A549 (cell line): ENCODE measurements at regions not wholly inside any gene's neighbourhood (a gene's known extent, or its start where the extent isn't known, plus 50 kb on each side); places are given as distances from the start of the nearest gene placed in this dataset.

ENCODE experiments used
- ATAC-seq, 2 experiments: fragments of 200-7000 bp in 1 of 2; fragments of >200 bp in 1 of 2; cut with Nextera tagmentation in 1 of 2; cut with Tn5 transposase in 1 of 2; 3 replicates each; pipeline versions ENCODE4 v1.8.0 to v1.9.1; 2018 to 2020; ENCODE audit warnings: mild to moderate bottlenecking in 1 of 2, moderate library complexity in 1 of 2
- CTCF ChIA-PET: fragments of 300-600 bp; sonication (Branson Sonifier 250); formaldehyde crosslinking; extraction: SDS; loops from one replicate; lab custom pipeline; 2021; ENCODE audit warnings: antibody characterized with exemption, inconsistent platforms; lab: Yijun Ruan, JAX
- POLR2A ChIA-PET: fragments of 350-600 bp; formaldehyde crosslinking; extraction: SDS; loops from one replicate; lab custom pipeline; 2021; ENCODE audit warnings: antibody characterized with exemption, inconsistent platforms; lab: Yijun Ruan, JAX
- DNase-seq, 2 experiments: peaks; one replicate each; pipeline versions ENCODE4 v3.0.0 to v3.0.0-alpha.2; 2011 to 2016; ENCODE audit warnings: low read depth in 1 of 2, low spot score in 1 of 2
- FAIRE-seq: peaks from 2 replicates; lab custom pipeline; 2011; peaks lifted over from hg19 to GRCh38; lab: Jason Lieb, UNC
- H3K27ac ChIP-seq, 2 experiments: fragments of >200 bp; sonication (Bioruptor Twin); formaldehyde crosslinking; 3 replicates each; pipeline ENCODE4 v1.5.1; 2016 to 2017
- H3K4me1 ChIP-seq: fragments of >200 bp; sonication (Bioruptor Twin); formaldehyde crosslinking; 3 replicates; pipeline ENCODE4 v1.6.1; 2016
- H3K4me2 ChIP-seq: fragments of >200 bp; sonication (Bioruptor Twin); formaldehyde crosslinking; 3 replicates; pipeline ENCODE4 v1.6.1; 2016
- H3K4me3 ChIP-seq: fragments of >200 bp; sonication (Bioruptor Twin); formaldehyde crosslinking; 3 replicates; pipeline ENCODE4 v1.5.1; 2016
- H3K9me3 ChIP-seq: fragments of >200 bp; sonication (Bioruptor Twin); formaldehyde crosslinking; 3 replicates; pipeline ENCODE4 v1.6.1; 2016
- ATOH8 ChIP-seq: fragments of 250-450 bp; sonication (Bioruptor Pico); IDR thresholded peaks from 2 replicates; pipeline ENCODE4 v1.5.0; 2020; ENCODE audit warnings: low read depth, mild to moderate bottlenecking, moderate library complexity
- BCL3 ChIP-seq: fragments of >200 bp; sonication (Bioruptor Twin); formaldehyde crosslinking; IDR thresholded peaks from 3 replicates; pipeline ENCODE4 v1.6.1; 2016
- CBX8 ChIP-seq: fragments of 200-600 bp; sonication (generic); IDR thresholded peaks from 2 replicates; pipeline ENCODE4 v1.6.1; 2016
- CHD2 ChIP-seq: fragments of 150-350 bp; IDR thresholded peaks from 2 replicates; pipeline ENCODE4 v1.6.1; 2014; ENCODE audit warnings: low read length; ENCODE audit not compliant: partially characterized antibody
- CHD4 ChIP-seq: fragments of 200-600 bp; sonication (generic); IDR thresholded peaks from 2 replicates; pipeline ENCODE4 v1.6.1; 2016; ENCODE audit warnings: antibody characterized with exemption, mild to moderate bottlenecking, borderline replicate concordance
- EP300 ChIP-seq, 2 experiments: fragments of >200 bp; sonication (Bioruptor Twin); formaldehyde crosslinking; IDR thresholded peaks; 2 replicates in 1 of 2; 3 replicates in 1 of 2; pipeline ENCODE4 v1.6.1; 2016 to 2017
- HDAC2 ChIP-seq: fragments of 200-600 bp; sonication (generic); IDR thresholded peaks from 2 replicates; pipeline ENCODE4 v1.6.1; 2016
- HOXB13 ChIP-seq: fragments of 250-450 bp; sonication (Bioruptor Pico); IDR thresholded peaks from 2 replicates; pipeline ENCODE4 v1.5.0; 2020; ENCODE audit warnings: low read depth, mild to moderate bottlenecking, moderate library complexity
- HOXB5 ChIP-seq: fragments of 250-450 bp; sonication (Bioruptor Pico); IDR thresholded peaks from 2 replicates; pipeline ENCODE4 v1.5.0; 2020; ENCODE audit warnings: mild to moderate bottlenecking, moderate library complexity
- KDM5A ChIP-seq: fragments of 200-600 bp; sonication (generic); IDR thresholded peaks from 2 replicates; pipeline ENCODE4 v1.6.1; 2016; ENCODE audit warnings: antibody characterized with exemption, mild to moderate bottlenecking
- MAX ChIP-seq: IDR thresholded peaks from 2 replicates; pipeline ENCODE4 v1.6.1; 2012
- MAZ ChIP-seq: fragments of 150-350 bp; IDR thresholded peaks from 2 replicates; pipeline ENCODE4 v1.6.1; 2014; ENCODE audit warnings: antibody characterized with exemption, low read depth, low read length, borderline replicate concordance
- NFE2L2 ChIP-seq: fragments of 150-350 bp; conservative IDR thresholded peaks from 2 replicates; pipeline ENCODE4 v1.6.1; 2014; ENCODE audit warnings: low read length
- NPAS2 ChIP-seq: fragments of 250-450 bp; sonication (Bioruptor Pico); IDR thresholded peaks from 2 replicates; pipeline ENCODE4 v1.8.0; 2022; ENCODE audit warnings: mild to moderate bottlenecking, moderate library complexity, borderline replicate concordance
- NR3C1 ChIP-seq: fragments of >200 bp; sonication (Bioruptor Twin); formaldehyde crosslinking; IDR thresholded peaks from 3 replicates; pipeline ENCODE4 v1.6.1; 2017
- POLR2AphosphoS2 ChIP-seq: conservative IDR thresholded peaks from 2 replicates; pipeline ENCODE4 v1.6.1; 2012; ENCODE audit warnings: low read length, improper control_type of control experiment, inconsistent platforms
- RARB ChIP-seq: fragments of 250-450 bp; sonication (Bioruptor Pico); IDR thresholded peaks from 2 replicates; pipeline ENCODE4 v1.8.0; 2021; ENCODE audit warnings: mild to moderate bottlenecking, moderate library complexity
- RCOR1 ChIP-seq: fragments of 150-350 bp; IDR thresholded peaks from 2 replicates; pipeline ENCODE4 v1.6.1; 2014; ENCODE audit warnings: antibody characterized with exemption, low read length, low read depth
- RFX5 ChIP-seq: fragments of 450-650 bp; IDR thresholded peaks from 2 replicates; pipeline ENCODE4 v1.7.1; 2014; ENCODE audit warnings: antibody characterized with exemption, mild to moderate bottlenecking, moderate library complexity
- TFCP2L1 ChIP-seq: fragments of 250-450 bp; sonication (Bioruptor Pico); IDR thresholded peaks from 2 replicates; pipeline ENCODE4 v1.5.0; 2021; ENCODE audit warnings: mild to moderate bottlenecking
- TP53 ChIP-seq: fragments of 250-450 bp; sonication (Bioruptor Pico); IDR thresholded peaks from 2 replicates; pipeline ENCODE4 v1.5.0; 2021; ENCODE audit warnings: mild to moderate bottlenecking, moderate library complexity
- ZC3H11A ChIP-seq: fragments of 450-650 bp; IDR thresholded peaks from 2 replicates; pipeline ENCODE4 v1.6.1; 2014; ENCODE audit warnings: antibody characterized with exemption, mild to moderate bottlenecking
- WGBS: methylation state at CpG from one replicate; pipeline ENCODE4 v1.1.6; 2017; ENCODE audit errors: missing lambda C conversion rate; 5-methylcytosine and 5-hydroxymethylcytosine counted together
- TF ChIP-seq, protein P1 (sequence below): fragments of >200 bp; sonication (Bioruptor Twin); formaldehyde crosslinking; IDR thresholded peaks from 2 replicates; pipeline ENCODE4 v1.6.1; 2016
- TF ChIP-seq, protein P2 (sequence below): fragments of 450-650 bp; IDR thresholded peaks from 2 replicates; pipeline ENCODE4 v1.6.1; 2014; ENCODE audit warnings: antibody characterized with exemption
- TF ChIP-seq, protein P3 (sequence below): fragments of 200-600 bp; sonication (generic); IDR thresholded peaks from 2 replicates; pipeline ENCODE4 v1.6.1; 2016; ENCODE audit warnings: antibody characterized with exemption, mild to moderate bottlenecking, moderate library complexity
- TF ChIP-seq, protein P4 (sequence below): fragments of 250-450 bp; sonication (Bioruptor Pico); IDR thresholded peaks from 2 replicates; pipeline ENCODE4 v1.5.0; 2021; ENCODE audit warnings: mild to moderate bottlenecking, moderate library complexity, borderline replicate concordance

GRCh38 chr1:115492019-115492595, 149.7 kb upstream of the VANGL1 start:
- Histone ChIP-seq H3K4me2 (no peak overlapping the region), H3K4me3 (no peak overlapping the region), H3K27ac (no peak overlapping the region; a peak in 1 of 6 replicates), H3K4me1 (peaks cover 15% of the 10 kb centered on the region), H3K9me3 (no peaks in the 10 kb centered on the region)
- TF ChIP-seq, protein P1, sequence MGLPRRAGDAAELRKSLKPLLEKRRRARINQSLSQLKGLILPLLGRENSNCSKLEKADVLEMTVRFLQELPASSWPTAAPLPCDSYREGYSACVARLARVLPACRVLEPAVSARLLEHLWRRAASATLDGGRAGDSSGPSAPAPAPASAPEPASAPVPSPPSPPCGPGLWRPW = no peak
- TF ChIP-seq MAX = no peak
- TF ChIP-seq, protein P2, sequence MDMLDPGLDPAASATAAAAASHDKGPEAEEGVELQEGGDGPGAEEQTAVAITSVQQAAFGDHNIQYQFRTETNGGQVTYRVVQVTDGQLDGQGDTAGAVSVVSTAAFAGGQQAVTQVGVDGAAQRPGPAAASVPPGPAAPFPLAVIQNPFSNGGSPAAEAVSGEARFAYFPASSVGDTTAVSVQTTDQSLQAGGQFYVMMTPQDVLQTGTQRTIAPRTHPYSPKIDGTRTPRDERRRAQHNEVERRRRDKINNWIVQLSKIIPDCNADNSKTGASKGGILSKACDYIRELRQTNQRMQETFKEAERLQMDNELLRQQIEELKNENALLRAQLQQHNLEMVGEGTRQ = no peak
- TF ChIP-seq BCL3 = no peak
- TF ChIP-seq TP53 (CRISPR knock-in tag) = no peak
- no peak for TF ChIP-seq CHD4
- no peak for TF ChIP-seq POLR2AphosphoS2
- TF ChIP-seq HOXB5 (CRISPR knock-in tag) = no peak
- no peak for TF ChIP-seq NPAS2
- TF ChIP-seq, protein P3, sequence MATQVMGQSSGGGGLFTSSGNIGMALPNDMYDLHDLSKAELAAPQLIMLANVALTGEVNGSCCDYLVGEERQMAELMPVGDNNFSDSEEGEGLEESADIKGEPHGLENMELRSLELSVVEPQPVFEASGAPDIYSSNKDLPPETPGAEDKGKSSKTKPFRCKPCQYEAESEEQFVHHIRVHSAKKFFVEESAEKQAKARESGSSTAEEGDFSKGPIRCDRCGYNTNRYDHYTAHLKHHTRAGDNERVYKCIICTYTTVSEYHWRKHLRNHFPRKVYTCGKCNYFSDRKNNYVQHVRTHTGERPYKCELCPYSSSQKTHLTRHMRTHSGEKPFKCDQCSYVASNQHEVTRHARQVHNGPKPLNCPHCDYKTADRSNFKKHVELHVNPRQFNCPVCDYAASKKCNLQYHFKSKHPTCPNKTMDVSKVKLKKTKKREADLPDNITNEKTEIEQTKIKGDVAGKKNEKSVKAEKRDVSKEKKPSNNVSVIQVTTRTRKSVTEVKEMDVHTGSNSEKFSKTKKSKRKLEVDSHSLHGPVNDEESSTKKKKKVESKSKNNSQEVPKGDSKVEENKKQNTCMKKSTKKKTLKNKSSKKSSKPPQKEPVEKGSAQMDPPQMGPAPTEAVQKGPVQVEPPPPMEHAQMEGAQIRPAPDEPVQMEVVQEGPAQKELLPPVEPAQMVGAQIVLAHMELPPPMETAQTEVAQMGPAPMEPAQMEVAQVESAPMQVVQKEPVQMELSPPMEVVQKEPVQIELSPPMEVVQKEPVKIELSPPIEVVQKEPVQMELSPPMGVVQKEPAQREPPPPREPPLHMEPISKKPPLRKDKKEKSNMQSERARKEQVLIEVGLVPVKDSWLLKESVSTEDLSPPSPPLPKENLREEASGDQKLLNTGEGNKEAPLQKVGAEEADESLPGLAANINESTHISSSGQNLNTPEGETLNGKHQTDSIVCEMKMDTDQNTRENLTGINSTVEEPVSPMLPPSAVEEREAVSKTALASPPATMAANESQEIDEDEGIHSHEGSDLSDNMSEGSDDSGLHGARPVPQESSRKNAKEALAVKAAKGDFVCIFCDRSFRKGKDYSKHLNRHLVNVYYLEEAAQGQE = no peak
- no peak for TF ChIP-seq TFCP2L1 (CRISPR knock-in tag)
- no peak for TF ChIP-seq ATOH8 (CRISPR knock-in tag)
- POLR2A ChIA-PET = no interaction called here
- ATAC-seq = no peak
- WGBS = 78% methylated on average over 4 of the region's 4 CpGs
- CTCF ChIA-PET = interaction anchor here (0.6 to 1.9 kb wide), 5 partner anchors 23 to 353 kb away, joined by 3 to 6 read pairs (median 3); no protein-coding TSS in a partner anchor
- FAIRE-seq = no peak
- no peak for DNase-seq

GRCh38 chr1:115491298-115492018, 150.3 kb upstream of the VANGL1 start:
- ATAC-seq = no peak
- no peak for FAIRE-seq
- no peak for TF ChIP-seq EP300 (IDR thresholded peaks at IDR 0.05)
- no peak for TF ChIP-seq RCOR1
- TF ChIP-seq HOXB13 (CRISPR knock-in tag) = no peak
- no peak for TF ChIP-seq ZC3H11A
- TF ChIP-seq HDAC2 = no peak
- TF ChIP-seq, protein P2 = no peak
- no peak for TF ChIP-seq KDM5A
- TF ChIP-seq RARB (CRISPR knock-in tag) = no peak
- TF ChIP-seq, protein P4, sequence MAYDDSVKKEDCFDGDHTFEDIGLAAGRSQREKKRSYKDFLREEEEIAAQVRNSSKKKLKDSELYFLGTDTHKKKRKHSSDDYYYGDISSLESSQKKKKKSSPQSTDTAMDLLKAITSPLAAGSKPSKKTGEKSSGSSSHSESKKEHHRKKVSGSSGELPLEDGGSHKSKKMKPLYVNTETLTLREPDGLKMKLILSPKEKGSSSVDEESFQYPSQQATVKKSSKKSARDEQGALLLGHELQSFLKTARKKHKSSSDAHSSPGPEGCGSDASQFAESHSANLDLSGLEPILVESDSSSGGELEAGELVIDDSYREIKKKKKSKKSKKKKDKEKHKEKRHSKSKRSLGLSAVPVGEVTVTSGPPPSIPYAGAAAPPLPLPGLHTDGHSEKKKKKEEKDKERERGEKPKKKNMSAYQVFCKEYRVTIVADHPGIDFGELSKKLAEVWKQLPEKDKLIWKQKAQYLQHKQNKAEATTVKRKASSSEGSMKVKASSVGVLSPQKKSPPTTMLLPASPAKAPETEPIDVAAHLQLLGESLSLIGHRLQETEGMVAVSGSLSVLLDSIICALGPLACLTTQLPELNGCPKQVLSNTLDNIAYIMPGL (CRISPR knock-in tag) = no peak
- TF ChIP-seq CHD2 = no peak
- no peak for TF ChIP-seq NR3C1
- no peak for TF ChIP-seq MAZ
- TF ChIP-seq NFE2L2 = no peak
- TF ChIP-seq CBX8 = no peak
- no peak for TF ChIP-seq RFX5
- DNase-seq = no peak
- H3K4me3 ChIP-seq = no peak overlapping the region
- no peaks in the 10 kb centered on the region for H3K9me3 ChIP-seq
- 85% methylated on average over 8 of the region's 9 CpGs for WGBS
- no peak overlapping the region for H3K4me2 ChIP-seq
- H3K4me1 ChIP-seq = peaks cover 9% of the 10 kb centered on the region
- ChIA-PET POLR2A (no interaction called here), CTCF (interaction anchor here (0.5 to 1.3 kb wide), 4 partner anchors 11 to 441 kb away, joined by 3 read pairs; no protein-coding TSS in a partner anchor)
- no peak overlapping the region for H3K27ac ChIP-seq
